Fibroblast of villous mesenchyme (primary cell): ENCODE measurements at regions not wholly inside any gene's neighbourhood (a gene's known extent, or its start where the extent isn't known, plus 50 kb on each side); places are given as distances from the start of the nearest gene placed in this dataset.

Experiments used
- DNase-seq: peaks from one replicate; pipeline ENCODE4 v3.0.0-alpha.2; 2010; ENCODE audit warnings: low read depth
- H3K4me3 ChIP-seq: 2 replicates; pipeline ENCODE4 v1.5.1; 2011; ENCODE audit warnings: low read depth, mild to moderate bottlenecking, low read length
- CTCF ChIP-seq: IDR thresholded peaks from 2 replicates; pipeline ENCODE4 v1.5.1; 2012; ENCODE audit warnings: low read depth, mild to moderate bottlenecking, low read length; ENCODE audit not compliant: insufficient read depth

GRCh38 chr2:34670482-34670881 is 1071.4 kb upstream of the FAM98A start:
- TF ChIP-seq CTCF: no peak
- no peak overlapping the region for H3K4me3 ChIP-seq
- no peak for DNase-seq

GRCh38 chr2:34666821-34667220 is 1067.7 kb upstream of the FAM98A start:
- DNase-seq: no peak
- TF ChIP-seq CTCF: no peak
- no peak overlapping the region for H3K4me3 ChIP-seq

- no peak overlapping the region for H3K4me3 ChIP-seq
- DNase-seq: no peak
- TF ChIP-seq CTCF: no peak
These were observed 1065.2 kb upstream of the FAM98A start for GRCh38 chr2:34664266-34664665.

GRCh38 chr2:34663314-34663713 is 1064.2 kb upstream of the FAM98A start:
- no peak for DNase-seq
- TF ChIP-seq CTCF: no peak
- H3K4me3 ChIP-seq: no peak overlapping the region

- DNase-seq: no peak
- TF ChIP-seq CTCF: no peak
- no peak overlapping the region for H3K4me3 ChIP-seq
These were observed 1061.6 kb upstream of the FAM98A start for GRCh38 chr2:34660741-34661140.

GRCh38 chr2:34656632-34657031 is 1057.5 kb upstream of the FAM98A start:
- no peak for DNase-seq
- TF ChIP-seq CTCF: no peak
- no peak overlapping the region for H3K4me3 ChIP-seq

- no peak overlapping the region for H3K4me3 ChIP-seq
- DNase-seq: peak; percentile 3
- TF ChIP-seq CTCF: no peak
These were observed 1053.5 kb upstream of the FAM98A start for GRCh38 chr2:34652636-34653035.
